Brain microvascular endothelial cell (primary cell): ENCODE measurements at regions not wholly inside any gene's neighbourhood (a gene's known extent, or its start where the extent isn't known, plus 50 kb on each side); places are given as distances from the start of the nearest gene placed in this dataset.

Source experiments
- DNase-seq: peaks from one replicate; pipeline ENCODE4 v3.0.0-alpha.2; 2020
- H3K27ac ChIP-seq: fragments of 250-450 bp; sonication (Bioruptor Pico); 2 replicates; pipeline ENCODE4 v1.5.1; 2020; ENCODE audit warnings: mild to moderate bottlenecking, moderate library complexity
- H3K27me3 ChIP-seq: fragments of 250-450 bp; sonication (Bioruptor Pico); replicated peaks from 2 replicates; pipeline ENCODE4 v1.5.1; 2020; ENCODE audit warnings: mild to moderate bottlenecking
- H3K36me3 ChIP-seq: fragments of 250-450 bp; sonication (Bioruptor Pico); replicated peaks from 2 replicates; pipeline ENCODE4 v1.5.1; 2020; ENCODE audit warnings: mild to moderate bottlenecking
- H3K4me3 ChIP-seq: 2 replicates; pipeline ENCODE4 v1.5.1; 2011; ENCODE audit warnings: low read depth, mild to moderate bottlenecking, control low read depth, low read length, moderate library complexity
- CTCF ChIP-seq: IDR thresholded peaks from 2 replicates; pipeline ENCODE4 v1.5.1; 2011; ENCODE audit warnings: low read depth, mild to moderate bottlenecking, moderate library complexity, low read length, control low read depth, inconsistent platforms; ENCODE audit errors: missing control alignments
- in situ Hi-C: cut with HindIII; loops from 2 replicates; pipeline ENCODE4 v1.10.0; 2017; ENCODE audit warnings: low sequenced_read_pairs, low pct_ligation_motif_present

GRCh38 chr1:195794225-195794624 lies 814.0 kb downstream of the KCNT2 start:
- no peaks in the 10 kb centered on the region for H3K27me3 ChIP-seq
- no peak overlapping the region for H3K4me3 ChIP-seq
- no peak for DNase-seq
- in situ Hi-C loops: no loop called here
- no peaks in the 10 kb centered on the region for H3K36me3 ChIP-seq
- H3K27ac ChIP-seq: no peak overlapping the region
- TF ChIP-seq CTCF: no peak

- in situ Hi-C loops: no loop called here
Measured at GRCh38 chr1:195791796-195792195, 816.4 kb downstream of the KCNT2 start.

GRCh38 chr1:195790514-195791168 lies 817.6 kb downstream of the KCNT2 start:
- in situ Hi-C loops: no loop called here
- no peak for TF ChIP-seq CTCF
- H3K4me3 ChIP-seq: no peak overlapping the region
- DNase-seq: no peak
- H3K27me3 ChIP-seq: no peaks in the 10 kb centered on the region
- H3K36me3 ChIP-seq: no peaks in the 10 kb centered on the region
- no peak overlapping the region for H3K27ac ChIP-seq

More at GRCh38 chr1:195791796-195792195, 816.4 kb downstream of the KCNT2 start:
- no peak overlapping the region for H3K27ac ChIP-seq
- TF ChIP-seq CTCF: no peak
- H3K36me3 ChIP-seq: no peaks in the 10 kb centered on the region
- H3K4me3 ChIP-seq: no peak overlapping the region
- DNase-seq: no peak
- no peaks in the 10 kb centered on the region for H3K27me3 ChIP-seq

- DNase-seq: no peak
- no peaks in the 10 kb centered on the region for H3K27me3 ChIP-seq
- no peaks in the 10 kb centered on the region for H3K36me3 ChIP-seq
- no peak for TF ChIP-seq CTCF
- no peak overlapping the region for H3K27ac ChIP-seq
- H3K4me3 ChIP-seq: no peak overlapping the region
- in situ Hi-C loops: no loop called here
Measured at GRCh38 chr1:195789321-195789720, 818.9 kb downstream of the KCNT2 start.

- no peaks in the 10 kb centered on the region for H3K27me3 ChIP-seq
- TF ChIP-seq CTCF: no peak
- H3K36me3 ChIP-seq: no peaks in the 10 kb centered on the region
- no peak for DNase-seq
- no peak overlapping the region for H3K4me3 ChIP-seq
- no peak overlapping the region for H3K27ac ChIP-seq
- in situ Hi-C loops: no loop called here
Measured at GRCh38 chr1:195788721-195789120, 819.5 kb downstream of the KCNT2 start.

- no peaks in the 10 kb centered on the region for H3K27me3 ChIP-seq
- H3K36me3 ChIP-seq: no peaks in the 10 kb centered on the region
- no peak overlapping the region for H3K27ac ChIP-seq
- H3K4me3 ChIP-seq: no peak overlapping the region
- no peak for TF ChIP-seq CTCF
- no peak for DNase-seq
- in situ Hi-C loops: no loop called here
Measured at GRCh38 chr1:195785830-195786229, 822.4 kb downstream of the KCNT2 start.
